ENCODE measurements at regions not wholly inside any gene's neighbourhood (a gene's known extent, or its start where the extent isn't known, plus 50 kb on each side); places are given as distances from the start of the nearest gene placed in this dataset.

GRCh38 chr13:53568491-53568890, 539.9 kb downstream of the OLFM4 start:
- TF ChIP-seq CTCF (IDR thresholded peaks at IDR 0.05) (no peak), POLR2A (IDR thresholded peaks at IDR 0.05) (no peak)

Measured in ovary (tissue), 3 donors.